H1 (cell line): ENCODE measurements at regions not wholly inside any gene's neighbourhood (a gene's known extent, or its start where the extent isn't known, plus 50 kb on each side); places are given as distances from the start of the nearest gene placed in this dataset.

ENCODE experiments used
- CTCF ChIA-PET: fragments of 300-600 bp; sonication (Branson Sonifier 250); formaldehyde crosslinking; loops from one replicate; lab custom pipeline; 2021; ENCODE audit not compliant: partially characterized antibody; lab: Charles Lee
- POLR2A ChIA-PET: fragments of 300-600 bp; sonication (Branson Sonifier 250); formaldehyde crosslinking; loops from one replicate; lab custom pipeline; 2021; ENCODE audit warnings: inconsistent platforms; ENCODE audit not compliant: partially characterized antibody; lab: Charles Lee
- DNase-seq, 2 experiments: peaks; one replicate each; pipeline versions ENCODE4 v3.0.0 to v3.0.0-alpha.2; 2010 to 2022; ENCODE audit warnings: low spot score in 2 of 2, low read depth in 1 of 2, mixed read lengths in 1 of 2
- FAIRE-seq: peaks from 2 replicates; lab custom pipeline; 2011; peaks lifted over from hg19 to GRCh38; lab: Jason Lieb, UNC
- H2AFZ ChIP-seq: 2 replicates; pipeline ENCODE4 v1.8.1; 2012; ENCODE audit warnings: low read length, inconsistent platforms
- H2AK5ac ChIP-seq: 2 replicates; pipeline ENCODE4 v1.6.1; 2013; ENCODE audit warnings: low read depth, low read length
- H2BK120ac ChIP-seq: replicated peaks from 2 replicates; pipeline ENCODE3; 2013; ENCODE audit warnings: low read depth, low read length, inconsistent platforms
- H2BK12ac ChIP-seq: 2 replicates; pipeline ENCODE4 v1.6.1; 2013; ENCODE audit warnings: low read depth, low read length
- H2BK15ac ChIP-seq: 2 replicates; pipeline ENCODE4 v1.6.1; 2013; ENCODE audit warnings: low read length
- H2BK20ac ChIP-seq: 2 replicates; pipeline ENCODE4 v1.6.1; 2013; ENCODE audit warnings: low read length
- H2BK5ac ChIP-seq: 2 replicates; pipeline ENCODE4 v1.6.1; 2013; ENCODE audit warnings: low read depth, low read length
- H3K14ac ChIP-seq: 2 replicates; pipeline ENCODE4 v1.6.1; 2013; ENCODE audit warnings: inconsistent platforms; ENCODE audit not compliant: insufficient read length
- H3K18ac ChIP-seq: 2 replicates; pipeline ENCODE4 v1.6.1; 2013; ENCODE audit warnings: low read length; ENCODE audit errors: extremely low read depth
- H3K23ac ChIP-seq: 2 replicates; pipeline ENCODE4 v1.6.1; 2013; ENCODE audit warnings: inconsistent platforms; ENCODE audit not compliant: insufficient read length
- H3K23me2 ChIP-seq: 2 replicates; pipeline ENCODE4 v1.6.1; 2013; ENCODE audit warnings: low read depth, low read length
- H3K27ac ChIP-seq: 2 replicates; pipeline ENCODE4 v1.6.1; 2011; ENCODE audit warnings: low read depth, low read length, inconsistent platforms
- H3K27me3 ChIP-seq, 4 experiments: replicated peaks in 1 of 4; 1 replicate in 1 of 4; 2 replicates in 3 of 4; pipeline versions ENCODE4 v1.6.1 to v1.8.1; 2011 to 2013; ENCODE audit warnings: low read length in 3 of 4, mild to moderate bottlenecking in 3 of 4, inconsistent platforms in 2 of 4, mixed read lengths in 2 of 4, moderate library complexity in 1 of 4; ENCODE audit not compliant: control insufficient read depth in 3 of 4, insufficient read depth in 3 of 4; ENCODE audit errors: extremely low read depth in 1 of 4
- H3K36me3 ChIP-seq, 4 experiments: 2 replicates each; pipeline versions ENCODE4 v1.6.1 to v1.8.1; 2011 to 2013; ENCODE audit warnings: mild to moderate bottlenecking in 4 of 4, low read length in 3 of 4, moderate library complexity in 2 of 4, control low read depth in 1 of 4, inconsistent platforms in 1 of 4; ENCODE audit not compliant: insufficient read depth in 4 of 4, control insufficient read depth in 2 of 4
- H3K4ac ChIP-seq: replicated peaks from 2 replicates; pipeline ENCODE3; 2013; ENCODE audit warnings: low read length, low read depth, mixed read lengths, inconsistent platforms; ENCODE audit not compliant: insufficient read length
- H3K4me1 ChIP-seq, 4 experiments: replicated peaks in 1 of 4; 1 replicate in 1 of 4; 2 replicates in 3 of 4; pipeline versions ENCODE4 v1.6.1 to v1.8.1; 2011 to 2013; ENCODE audit warnings: low read length in 3 of 4, inconsistent platforms in 2 of 4, mixed read lengths in 1 of 4; ENCODE audit not compliant: insufficient read depth in 4 of 4, control insufficient read depth in 3 of 4
- H3K4me2 ChIP-seq, 2 experiments: 2 replicates each; pipeline versions ENCODE4 v1.6.1 to v1.8.1; 2011 to 2013; ENCODE audit warnings: low read depth in 2 of 2, low read length in 2 of 2, control low read depth in 1 of 2, inconsistent platforms in 1 of 2, mild to moderate bottlenecking in 1 of 2; ENCODE audit not compliant: insufficient read depth in 1 of 2
- H3K4me3 ChIP-seq, 4 experiments: fragments of 200-600, 300-600 bp in 1 of 4; sonication (generic), shearing (Covaris generic), sonication (Bioruptor Twin) in 1 of 4; 2 replicates each; pipeline versions ENCODE4 v1.5.1 to v1.8.1; 2011 to 2016; ENCODE audit warnings: low read length in 4 of 4, low read depth in 3 of 4, control low read depth in 2 of 4, inconsistent platforms in 2 of 4, mild to moderate bottlenecking in 2 of 4, mixed read lengths in 1 of 4, moderate library complexity in 1 of 4; ENCODE audit not compliant: insufficient read depth in 2 of 4; ENCODE audit errors: extremely low read depth in 1 of 4
- H3K56ac ChIP-seq: replicated peaks from 2 replicates; pipeline ENCODE3; 2013; ENCODE audit warnings: low read depth, mild to moderate bottlenecking, mixed read lengths, low read length, inconsistent platforms; ENCODE audit not compliant: insufficient read length
- H3K79me1 ChIP-seq: 2 replicates; pipeline ENCODE4 v1.6.1; 2013; ENCODE audit warnings: low read depth, low read length, control low read depth
- H3K79me2 ChIP-seq, 2 experiments: 2 replicates each; pipeline versions ENCODE4 v1.6.1 to v1.8.1; 2012 to 2013; ENCODE audit warnings: low read length in 2 of 2, mild to moderate bottlenecking in 2 of 2, inconsistent platforms in 1 of 2; ENCODE audit not compliant: insufficient read depth in 2 of 2, control insufficient read depth in 1 of 2
- H3K9ac ChIP-seq, 4 experiments: replicated peaks in 1 of 4; 1 replicate in 1 of 4; 2 replicates in 3 of 4; pipeline versions ENCODE4 v1.6.1 to v1.8.1; 2011 to 2013; ENCODE audit warnings: low read depth in 3 of 4, low read length in 3 of 4, control low read depth in 2 of 4, mild to moderate bottlenecking in 2 of 4, moderate library complexity in 2 of 4, inconsistent platforms in 1 of 4; ENCODE audit errors: extremely low read depth in 1 of 4
- H3K9me3 ChIP-seq, 2 experiments: 2 replicates each; pipeline versions ENCODE4 v1.6.1 to v1.8.1; 2012 to 2013; ENCODE audit warnings: mild to moderate bottlenecking in 2 of 2, moderate library complexity in 2 of 2, control low read depth in 1 of 2, inconsistent platforms in 1 of 2, low read depth in 1 of 2, low read length in 1 of 2, mixed read lengths in 1 of 2; ENCODE audit not compliant: insufficient read depth in 2 of 2
- H4K20me1 ChIP-seq, 2 experiments: replicated peaks in 1 of 2; 2 replicates each; pipeline versions ENCODE3 to v1.8.1; 2011 to 2013; ENCODE audit warnings: inconsistent platforms in 2 of 2, low read length in 2 of 2, mild to moderate bottlenecking in 1 of 2; ENCODE audit not compliant: insufficient read depth in 2 of 2, control insufficient read depth in 1 of 2
- H4K5ac ChIP-seq: 2 replicates; pipeline ENCODE4 v1.6.1; 2013; ENCODE audit warnings: low read length, low read depth, mixed read lengths, inconsistent platforms; ENCODE audit not compliant: insufficient read length
- H4K8ac ChIP-seq: 2 replicates; pipeline ENCODE4 v1.8.0; 2013; ENCODE audit warnings: mild to moderate bottlenecking, moderate library complexity, low read length, inconsistent platforms; ENCODE audit not compliant: insufficient read depth; ENCODE audit errors: extremely low read depth
- H4K91ac ChIP-seq: replicated peaks from 2 replicates; pipeline ENCODE3; 2013; ENCODE audit warnings: low read length, mixed read lengths, inconsistent platforms; ENCODE audit not compliant: insufficient read length
- CBX5 ChIP-seq: fragments of 300-800, 300-1000 bp; sonication (generic); IDR thresholded peaks from 2 replicates; pipeline ENCODE4 v1.7.1; 2016; ENCODE audit warnings: antibody characterized with exemption, low read length, low read depth
- CHD2 ChIP-seq: IDR thresholded peaks from 2 replicates; pipeline ENCODE4 v1.6.1; 2012; ENCODE audit warnings: low read length, improper control_type of control experiment
- PHF8 ChIP-seq: fragments of 200-600 bp; sonication (generic); conservative IDR thresholded peaks from 2 replicates; pipeline ENCODE4 v1.7.1; 2012; ENCODE audit warnings: low read depth, mild to moderate bottlenecking, inconsistent platforms, low read length, moderate library complexity

GRCh38 chr2:53493210-53493609, 274.4 kb upstream of the CHAC2 start:
- Histone ChIP-seq H3K23me2 (no peaks in the 10 kb centered on the region; the same call in 1 of the 2 replicates), H2BK12ac (no peak overlapping the region), H3K18ac (no peak overlapping the region), H3K56ac (no peak overlapping the region), H3K9ac (no peak overlapping the region), H2AFZ (no peak overlapping the region), H3K4ac (no peak overlapping the region), H2AK5ac (no peak overlapping the region), H4K8ac (no peak overlapping the region), H3K36me3 (no peaks in the 10 kb centered on the region), H2BK120ac (no peak overlapping the region), H3K79me1 (no peaks in the 10 kb centered on the region), H3K27ac (no peak overlapping the region), H2BK20ac (no peak overlapping the region), H4K20me1 (no peaks in the 10 kb centered on the region), H3K9me3 (no peaks in the 10 kb centered on the region), H3K79me2 (no peaks in the 10 kb centered on the region), H2BK15ac (no peak overlapping the region), H3K4me1 (peaks cover 0 to 6% (median under 1%) of the 10 kb centered on the region in 4 experiments; a peak in 2 of 7 replicates), H3K4me3 (no peak overlapping the region), H3K14ac (no peak overlapping the region), H3K23ac (no peak overlapping the region), H4K5ac (no peak overlapping the region), H3K4me2 (no peak overlapping the region), H4K91ac (no peak overlapping the region), H3K27me3 (no peaks in the 10 kb centered on the region), H2BK5ac (no peak overlapping the region)
- no peak for FAIRE-seq
- TF ChIP-seq PHF8, result no peak
- TF ChIP-seq CHD2, result no peak
- TF ChIP-seq CBX5, result no peak
- CTCF ChIA-PET, result interaction anchor here (0.9 to 1.4 kb wide), 5 partner anchors 9 to 31 kb away, joined by 3 to 7 read pairs (median 3); no protein-coding TSS in a partner anchor
- DNase-seq, result no peak
- POLR2A ChIA-PET, result no interaction called here
